Body of pancreas (tissue), 4 donors: ENCODE measurements at regions not wholly inside any gene's neighbourhood (a gene's known extent, or its start where the extent isn't known, plus 50 kb on each side); places are given as distances from the start of the nearest gene placed in this dataset.

Source experiments
- ATAC-seq: fragments of 150-250 bp; one replicate; pipeline ENCODE4 v1.9.1; 2016
- DNase-seq, 4 donors: peaks; one replicate each; pipeline ENCODE4 v3.0.0-alpha.2; 2019
- H3K27ac ChIP-seq, 4 donors: fragments of 200-600 bp; sonication (generic); 1 replicate in 3 of 4; 2 replicates in 1 of 4; pipeline versions ENCODE4 v1.5.1 to v1.6.1; 2016 to 2019; ENCODE audit warnings: mild to moderate bottlenecking in 1 of 4, mixed read lengths in 1 of 4, moderate library complexity in 1 of 4
- H3K27me3 ChIP-seq, 2 donors: fragments of 200-600 bp; sonication (generic); one replicate each; pipeline ENCODE4 v1.6.0; 2016; ENCODE audit warnings: mild to moderate bottlenecking in 1 of 2
- H3K36me3 ChIP-seq, 2 donors: fragments of 200-600 bp; sonication (generic); replicated peaks in 1 of 2; 2 replicates each; pipeline ENCODE4 v1.5.1; 2016; ENCODE audit warnings: low read depth in 2 of 2; ENCODE audit not compliant: insufficient read depth in 1 of 2
- H3K4me1 ChIP-seq: fragments of 200-600 bp; sonication (generic); one replicate; pipeline ENCODE4 v1.6.0; 2016
- H3K4me3 ChIP-seq, 2 donors: fragments of 200-600 bp; sonication (generic); 1 replicate in 1 of 2; 2 replicates in 1 of 2; pipeline ENCODE4 v1.5.1; 2016 to 2019
- H3K9me3 ChIP-seq, 3 donors: fragments of 200-600 bp; sonication (generic); 1 replicate in 2 of 3; 2 replicates in 1 of 3; pipeline ENCODE4 v1.5.1; 2016
- POLR2A ChIP-seq, 3 donors: fragments of 450-650 bp; IDR thresholded peaks; one replicate each; pipeline ENCODE4 v1.6.1; 2016; ENCODE audit warnings: antibody characterized with exemption in 3 of 3, mild to moderate bottlenecking in 2 of 3
- WGBS, 2 donors: methylation state at CpG; one replicate each; pipeline ENCODE4 v1.1.5; 2017; 5-methylcytosine and 5-hydroxymethylcytosine counted together
- intact Hi-C: fragments of 100-400 bp; cut with DNase I; formaldehyde crosslinking; loops from one replicate; pipeline ENCODE4 v1.15.1; 2023
- TF ChIP-seq, protein P1 (sequence below), 7 experiments: fragments of 450-650 bp in 4 of 7; fragments of 200-600 bp in 3 of 7; sonication (generic) in 3 of 7; IDR thresholded peaks; one replicate each; pipeline ENCODE4 v1.5.1; 2016 to 2019; ENCODE audit warnings: antibody characterized with exemption in 7 of 7

GRCh38 chr3:28186748-28187147 lies 54.7 kb upstream of the CMC1 start:
- DNase-seq: no peak
- no peaks in the 10 kb centered on the region for H3K4me1 ChIP-seq
- TF ChIP-seq, protein P1, sequence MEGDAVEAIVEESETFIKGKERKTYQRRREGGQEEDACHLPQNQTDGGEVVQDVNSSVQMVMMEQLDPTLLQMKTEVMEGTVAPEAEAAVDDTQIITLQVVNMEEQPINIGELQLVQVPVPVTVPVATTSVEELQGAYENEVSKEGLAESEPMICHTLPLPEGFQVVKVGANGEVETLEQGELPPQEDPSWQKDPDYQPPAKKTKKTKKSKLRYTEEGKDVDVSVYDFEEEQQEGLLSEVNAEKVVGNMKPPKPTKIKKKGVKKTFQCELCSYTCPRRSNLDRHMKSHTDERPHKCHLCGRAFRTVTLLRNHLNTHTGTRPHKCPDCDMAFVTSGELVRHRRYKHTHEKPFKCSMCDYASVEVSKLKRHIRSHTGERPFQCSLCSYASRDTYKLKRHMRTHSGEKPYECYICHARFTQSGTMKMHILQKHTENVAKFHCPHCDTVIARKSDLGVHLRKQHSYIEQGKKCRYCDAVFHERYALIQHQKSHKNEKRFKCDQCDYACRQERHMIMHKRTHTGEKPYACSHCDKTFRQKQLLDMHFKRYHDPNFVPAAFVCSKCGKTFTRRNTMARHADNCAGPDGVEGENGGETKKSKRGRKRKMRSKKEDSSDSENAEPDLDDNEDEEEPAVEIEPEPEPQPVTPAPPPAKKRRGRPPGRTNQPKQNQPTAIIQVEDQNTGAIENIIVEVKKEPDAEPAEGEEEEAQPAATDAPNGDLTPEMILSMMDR (IDR thresholded peaks at IDR 0.05): no peak
- no peak for TF ChIP-seq POLR2A (IDR thresholded peaks at IDR 0.05)

DNA sequence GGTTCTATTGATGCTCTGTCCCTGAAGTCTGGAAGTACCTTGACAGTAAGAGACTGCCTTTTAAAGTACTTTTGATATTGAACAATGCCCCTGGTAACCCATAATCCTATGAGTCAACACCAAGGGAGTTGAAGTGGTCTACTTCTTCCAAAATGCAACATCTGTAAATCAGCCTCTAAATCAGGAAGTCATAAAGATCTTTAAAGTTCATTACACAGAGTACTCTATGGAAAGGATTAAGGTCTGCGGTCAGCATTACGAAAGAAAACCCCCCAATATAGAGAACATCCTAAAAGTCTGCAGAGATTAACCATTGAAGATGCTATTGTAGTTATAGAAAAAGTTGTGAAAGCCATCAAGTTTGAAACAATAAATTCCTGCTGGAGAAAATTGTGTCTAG lies 52.7 kb upstream of the CMC1 start:
- 81 to 84% methylated on average over 2 of the region's 2 CpGs for WGBS, 2 donors

More at GRCh38 chr3:28186748-28187147, 54.7 kb upstream of the CMC1 start:
- no peak for ATAC-seq
- Histone ChIP-seq H3K9me3 (no peaks in the 10 kb centered on the region), H3K27ac (no peak overlapping the region), H3K36me3 (no peaks in the 10 kb centered on the region), H3K27me3 (no peaks in the 10 kb centered on the region), H3K4me3 (no peak overlapping the region)
- intact Hi-C loops: no loop called here

GRCh38 chr3:28191363-28191762 lies 50.1 kb upstream of the CMC1 start:
- H3K36me3 ChIP-seq: no peaks in the 10 kb centered on the region
- no peak for TF ChIP-seq POLR2A (IDR thresholded peaks at IDR 0.05)
- TF ChIP-seq, protein P1 (IDR thresholded peaks at IDR 0.05): no peak
- intact Hi-C loops: no loop called here
- H3K9me3 ChIP-seq: no peaks in the 10 kb centered on the region
- H3K4me3 ChIP-seq: no peak overlapping the region
- H3K27me3 ChIP-seq: no peaks in the 10 kb centered on the region
- no peak for DNase-seq
- ATAC-seq: no peak
- H3K4me1 ChIP-seq: no peaks in the 10 kb centered on the region
- WGBS, 2 donors: 95 to 97% methylated on average over 2 of the region's 2 CpGs
- no peak overlapping the region for H3K27ac ChIP-seq

More for the DNA sequence above, 52.7 kb upstream of the CMC1 start:
- ATAC-seq: no peak
- TF ChIP-seq POLR2A (IDR thresholded peaks at IDR 0.05): no peak
- TF ChIP-seq, protein P1 (IDR thresholded peaks at IDR 0.05): no peak
- intact Hi-C loops: no loop called here
- no peak overlapping the region for H3K27ac ChIP-seq
- no peaks in the 10 kb centered on the region for H3K27me3 ChIP-seq
- H3K4me1 ChIP-seq: no peaks in the 10 kb centered on the region
- no peaks in the 10 kb centered on the region for H3K9me3 ChIP-seq
- H3K4me3 ChIP-seq: no peak overlapping the region
- no peaks in the 10 kb centered on the region for H3K36me3 ChIP-seq
- no peak for DNase-seq
